ENCODE measurements at regions not wholly inside any gene's neighbourhood (a gene's known extent, or its start where the extent isn't known, plus 50 kb on each side); places are given as distances from the start of the nearest gene placed in this dataset.
A peak's percentile ranks its signal among the peaks of the same experiment; 100 is the strongest.

- no peaks in the 10 kb centered on the region for H3K4me1 ChIP-seq (ENCODE audit: insufficient read depth, low read length)
- no peaks in the 10 kb centered on the region for H3K27me3 ChIP-seq (ENCODE audit: insufficient read depth, low read length)
- H3K79me2 ChIP-seq (ENCODE audit: insufficient read depth, low read length), result no peaks in the 10 kb centered on the region
- H3K4me3 ChIP-seq (ENCODE audit: insufficient read depth, low read length), result no peak overlapping the region
- TF ChIP-seq CTCF (IDR thresholded peaks at IDR 0.05; ENCODE audit: extremely low read depth, low read depth, low read length), result no peak
- H4K20me1 ChIP-seq (ENCODE audit: insufficient read depth, low read length), result no peaks in the 10 kb centered on the region
- H3K9me3 ChIP-seq (ENCODE audit: low read depth, low read length), result peaks cover 2% of the 10 kb centered on the region
- DNase-seq (ENCODE audit: insufficient read length, low spot score, missing footprints), result no peak
- no peaks in the 10 kb centered on the region for H3K36me3 ChIP-seq (ENCODE audit: insufficient read depth, low read length)
- no peak overlapping the region for H2AFZ ChIP-seq (ENCODE audit: low read length)
- H3K27ac ChIP-seq (ENCODE audit: low read depth, low read length), result no peak overlapping the region
- H3K4me2 ChIP-seq (ENCODE audit: insufficient read depth, low read length), result no peak overlapping the region
Measured at GRCh38 chr7:67950321-67951083, 953.9 kb downstream of the TYW1 start.

- H3K4me1 ChIP-seq (ENCODE audit: insufficient read depth, low read length), result no peaks in the 10 kb centered on the region
- no peaks in the 10 kb centered on the region for H3K36me3 ChIP-seq (ENCODE audit: insufficient read depth, low read length)
- DNase-seq (ENCODE audit: insufficient read length, low spot score, missing footprints), result peak; percentile 3
- H2AFZ ChIP-seq (ENCODE audit: low read length), result no peak overlapping the region
- H3K27me3 ChIP-seq (ENCODE audit: insufficient read depth, low read length), result no peaks in the 10 kb centered on the region
- H3K79me2 ChIP-seq (ENCODE audit: insufficient read depth, low read length), result no peaks in the 10 kb centered on the region
- no peak overlapping the region for H3K4me3 ChIP-seq (ENCODE audit: insufficient read depth, low read length)
- TF ChIP-seq CTCF (IDR thresholded peaks at IDR 0.05; ENCODE audit: extremely low read depth, low read depth, low read length), result no peak
- no peak overlapping the region for H3K4me2 ChIP-seq (ENCODE audit: insufficient read depth, low read length)
- H4K20me1 ChIP-seq (ENCODE audit: insufficient read depth, low read length), result no peaks in the 10 kb centered on the region
- peaks cover 2% of the 10 kb centered on the region for H3K9me3 ChIP-seq (ENCODE audit: low read depth, low read length)
- H3K27ac ChIP-seq (ENCODE audit: low read depth, low read length), result no peak overlapping the region
Measured at GRCh38 chr7:67955061-67955460, 958.4 kb downstream of the TYW1 start.

GRCh38 chr7:67962863-67963262 lies 966.2 kb downstream of the TYW1 start:
- Histone ChIP-seq H3K27me3 (ENCODE audit: insufficient read depth, low read length) (no peaks in the 10 kb centered on the region), H3K79me2 (ENCODE audit: insufficient read depth, low read length) (no peaks in the 10 kb centered on the region), H3K4me2 (ENCODE audit: insufficient read depth, low read length) (no peak overlapping the region), H3K36me3 (ENCODE audit: insufficient read depth, low read length) (no peaks in the 10 kb centered on the region), H4K20me1 (ENCODE audit: insufficient read depth, low read length) (no peaks in the 10 kb centered on the region), H3K4me1 (ENCODE audit: insufficient read depth, low read length) (no peaks in the 10 kb centered on the region), H3K9me3 (ENCODE audit: low read depth, low read length) (no peaks in the 10 kb centered on the region), H2AFZ (ENCODE audit: low read length) (no peak overlapping the region), H3K4me3 (ENCODE audit: insufficient read depth, low read length) (no peak overlapping the region), H3K27ac (ENCODE audit: low read depth, low read length) (no peak overlapping the region)
- TF ChIP-seq CTCF (IDR thresholded peaks at IDR 0.05; ENCODE audit: extremely low read depth, low read depth, low read length), result no peak
- DNase-seq (ENCODE audit: insufficient read length, low spot score, missing footprints), result no peak

- Histone ChIP-seq H3K9me3 (ENCODE audit: low read depth, low read length) (no peaks in the 10 kb centered on the region), H3K4me1 (ENCODE audit: insufficient read depth, low read length) (no peaks in the 10 kb centered on the region), H3K79me2 (ENCODE audit: insufficient read depth, low read length) (no peaks in the 10 kb centered on the region), H3K27ac (ENCODE audit: low read depth, low read length) (no peak overlapping the region), H4K20me1 (ENCODE audit: insufficient read depth, low read length) (no peaks in the 10 kb centered on the region), H3K36me3 (ENCODE audit: insufficient read depth, low read length) (no peaks in the 10 kb centered on the region), H3K27me3 (ENCODE audit: insufficient read depth, low read length) (no peaks in the 10 kb centered on the region), H3K4me2 (ENCODE audit: insufficient read depth, low read length) (no peak overlapping the region), H2AFZ (ENCODE audit: low read length) (no peak overlapping the region), H3K4me3 (ENCODE audit: insufficient read depth, low read length) (no peak overlapping the region)
- no peak for DNase-seq (ENCODE audit: insufficient read length, low spot score, missing footprints)
- no peak for TF ChIP-seq CTCF (IDR thresholded peaks at IDR 0.05; ENCODE audit: extremely low read depth, low read depth, low read length)
Measured at GRCh38 chr7:67976490-67976889, 979.9 kb downstream of the TYW1 start.

Data from osteoblast (primary cell).